ENCODE measurements at regions not wholly inside any gene's neighbourhood (a gene's known extent, or its start where the extent isn't known, plus 50 kb on each side); places are given as distances from the start of the nearest gene placed in this dataset.

- no peak for DNase-seq (ENCODE audit: low spot score)
Measured at GRCh38 chr7:15855525-15856109, 169.1 kb upstream of the MEOX2 start.

DNA sequence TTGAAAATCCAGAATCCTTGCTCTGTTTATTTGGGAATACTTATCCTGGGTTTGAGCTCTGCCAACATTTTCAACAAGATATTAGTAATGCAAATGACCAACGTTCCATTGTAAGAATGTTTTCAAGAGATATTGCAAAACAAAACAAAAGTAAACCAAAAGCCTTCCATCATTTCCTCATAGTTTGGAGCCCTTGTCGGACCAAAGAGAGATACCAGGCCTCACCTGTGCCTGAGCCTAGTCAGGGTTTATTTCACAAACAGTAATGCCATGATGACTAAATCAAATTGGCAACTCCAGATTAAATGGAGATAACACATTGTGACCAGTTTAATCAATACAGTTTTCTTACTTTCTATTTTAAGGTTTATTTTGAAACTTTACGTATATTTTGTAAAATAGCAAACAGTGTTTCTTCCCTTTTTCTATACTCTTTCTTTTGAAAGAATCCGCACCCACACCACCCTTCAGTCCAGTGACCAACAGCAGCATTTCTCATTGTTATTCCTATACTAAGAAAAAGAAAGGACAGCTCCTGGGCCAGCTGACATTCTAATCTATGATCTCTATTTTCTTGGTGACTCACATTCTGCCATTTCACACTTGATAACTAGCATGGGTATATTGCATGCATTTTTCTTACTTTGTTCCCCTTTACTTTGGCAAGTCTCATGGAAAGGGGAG lies 168.5 kb upstream of the MEOX2 start:
- no peak for DNase-seq (ENCODE audit: low spot score)

DNA sequence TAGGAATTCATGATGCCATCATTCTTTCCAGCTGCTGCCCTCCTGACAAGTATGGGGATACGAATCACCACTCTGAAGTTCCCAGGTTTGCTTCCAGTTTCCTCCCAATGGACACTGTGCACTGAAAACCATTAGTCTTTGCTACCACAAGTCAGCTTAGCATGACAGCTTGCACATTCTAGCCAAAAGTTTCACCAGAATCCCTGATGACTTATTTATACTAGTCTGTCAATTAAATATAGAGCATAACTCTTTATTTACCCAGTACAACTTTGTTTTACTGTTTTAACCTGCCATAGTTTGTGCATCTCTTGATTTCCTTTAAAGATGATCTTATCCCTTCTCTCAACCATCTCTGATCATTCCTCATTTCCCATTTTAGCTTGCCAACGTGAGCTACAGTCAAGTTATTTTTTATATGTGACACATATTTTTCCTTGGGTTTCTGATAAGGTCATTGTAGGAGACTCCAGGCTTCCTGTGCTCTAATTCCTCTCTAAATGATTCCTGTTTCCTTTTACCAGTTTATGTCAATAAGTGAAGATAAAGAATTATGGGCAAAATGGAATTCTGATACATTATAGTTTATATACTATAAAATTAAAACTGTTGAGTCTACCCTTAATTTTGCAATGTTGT lies 167.5 kb upstream of the MEOX2 start:
- DNase-seq (ENCODE audit: low spot score) = no peak

DNA sequence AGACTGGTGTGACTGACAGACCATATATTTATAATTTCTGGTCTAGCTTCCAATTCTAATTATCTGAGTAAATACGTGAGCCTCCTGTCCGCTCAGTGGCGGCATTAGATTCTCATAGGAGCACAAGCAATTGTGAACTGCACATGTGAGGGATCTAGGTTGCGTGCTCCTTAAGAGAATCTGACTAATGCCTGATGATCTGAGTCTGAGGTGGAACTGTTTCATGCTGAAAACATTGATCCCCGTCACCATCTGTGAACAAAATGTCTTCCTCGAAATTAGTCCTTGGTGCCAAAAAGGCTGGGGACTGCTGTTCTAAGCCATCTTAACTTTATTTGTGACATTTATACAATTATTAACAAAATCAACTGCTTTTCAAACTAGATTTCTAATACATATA lies 164.7 kb upstream of the MEOX2 start:
- no peak for DNase-seq (ENCODE audit: low spot score)

GRCh38 chr7:15848901-15849300 lies 162.4 kb upstream of the MEOX2 start:
- DNase-seq (ENCODE audit: low spot score) = no peak

- DNase-seq (ENCODE audit: low spot score) = no peak
Measured at GRCh38 chr7:15848362-15848761, 161.9 kb upstream of the MEOX2 start.

DNA sequence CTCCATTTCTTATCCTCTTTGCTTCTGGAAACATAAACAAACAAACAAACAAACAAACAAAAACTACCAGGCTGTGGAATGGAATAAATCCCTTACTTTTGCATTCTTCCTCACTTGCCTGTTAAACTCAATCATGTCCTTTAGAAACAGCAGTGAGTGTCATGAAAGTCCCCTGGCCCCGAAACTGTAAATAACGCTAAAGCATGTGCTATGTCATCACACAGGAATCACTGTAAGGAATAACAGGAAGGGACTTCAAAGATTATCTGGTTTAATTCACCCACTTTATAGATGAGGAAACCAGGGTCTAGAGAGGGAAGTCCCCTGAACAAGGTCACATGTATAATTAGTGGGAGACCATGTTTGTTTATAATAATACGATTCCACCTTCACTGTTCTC lies 159.4 kb upstream of the MEOX2 start:
- no peak for DNase-seq (ENCODE audit: low spot score)

- no peak for DNase-seq (ENCODE audit: low spot score)
Measured at GRCh38 chr7:15845461-15845860, 159.0 kb upstream of the MEOX2 start.

- DNase-seq (ENCODE audit: low spot score) = no peak
Measured at GRCh38 chr7:15839416-15840100, 153.1 kb upstream of the MEOX2 start.

DNA sequence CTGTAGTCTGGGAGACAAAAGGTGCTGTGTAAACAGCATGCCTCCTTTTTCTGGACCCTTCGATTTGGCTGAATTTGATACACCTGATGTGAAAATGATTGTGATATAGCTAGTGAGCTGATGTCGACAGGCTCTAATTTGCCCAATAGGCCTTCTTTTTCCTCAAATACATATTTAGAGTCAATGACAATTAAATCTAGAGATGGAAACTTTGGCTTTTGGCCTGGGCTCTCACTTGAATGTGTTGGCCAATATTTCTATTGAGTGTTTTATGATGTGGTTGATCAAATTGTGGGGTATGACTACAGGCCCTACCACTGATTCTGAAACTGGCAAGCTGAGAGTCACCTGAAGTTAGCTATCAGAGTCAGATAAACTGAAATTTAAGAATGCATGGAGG lies 151.8 kb upstream of the MEOX2 start:
- DNase-seq (ENCODE audit: low spot score) = no peak

DNA sequence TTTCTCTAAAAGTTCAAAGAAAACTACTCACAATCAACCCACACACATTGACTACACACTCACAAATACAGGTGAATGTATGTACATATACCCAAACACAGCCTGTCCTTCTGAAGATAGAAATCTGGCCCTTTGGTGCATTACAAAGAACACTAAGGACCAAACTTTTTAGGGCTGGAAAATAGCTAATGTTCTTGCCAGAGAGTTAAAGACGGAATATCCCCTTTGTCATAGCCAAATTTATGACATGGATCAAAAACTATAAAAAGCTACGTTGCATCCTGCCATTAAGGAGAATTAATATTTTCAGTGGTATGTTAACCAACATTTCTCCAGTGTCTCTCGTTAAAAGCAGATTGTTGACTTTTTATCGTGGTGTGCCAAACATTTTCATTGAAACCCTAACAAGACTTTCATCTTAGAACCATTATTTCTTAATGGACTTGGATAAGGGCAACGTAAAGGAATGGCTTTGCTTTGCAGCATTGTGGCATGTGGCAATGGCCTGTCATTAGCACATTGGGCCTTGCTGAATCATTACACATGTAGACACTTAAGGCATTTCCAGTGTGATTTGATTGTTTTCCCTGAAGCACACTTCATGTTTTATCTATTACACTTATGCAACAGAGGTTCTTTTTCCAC lies 150.9 kb upstream of the MEOX2 start:
- DNase-seq (ENCODE audit: low spot score) = no peak

DNA sequence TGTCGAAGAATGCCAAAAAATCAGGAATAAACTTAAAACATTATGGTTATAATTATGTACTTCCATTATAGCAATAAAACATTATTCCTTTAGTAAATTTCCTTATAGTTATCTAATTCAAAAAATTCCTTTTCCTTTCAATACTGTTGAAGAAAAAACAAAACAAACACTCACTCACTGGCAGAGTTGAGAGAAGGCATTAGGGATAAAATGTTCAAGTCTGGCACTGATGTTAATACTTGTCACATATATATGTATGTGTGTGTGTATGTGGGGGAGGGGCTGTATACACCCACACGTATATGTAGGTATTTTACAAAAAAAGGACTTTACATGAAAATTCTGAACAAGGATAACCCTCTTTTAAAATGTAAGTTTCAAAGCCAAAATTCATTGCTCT lies 150.2 kb upstream of the MEOX2 start:
- DNase-seq (ENCODE audit: low spot score) = no peak

GRCh38 chr7:15836041-15836440 lies 149.6 kb upstream of the MEOX2 start:
- DNase-seq (ENCODE audit: low spot score) = no peak

DNA sequence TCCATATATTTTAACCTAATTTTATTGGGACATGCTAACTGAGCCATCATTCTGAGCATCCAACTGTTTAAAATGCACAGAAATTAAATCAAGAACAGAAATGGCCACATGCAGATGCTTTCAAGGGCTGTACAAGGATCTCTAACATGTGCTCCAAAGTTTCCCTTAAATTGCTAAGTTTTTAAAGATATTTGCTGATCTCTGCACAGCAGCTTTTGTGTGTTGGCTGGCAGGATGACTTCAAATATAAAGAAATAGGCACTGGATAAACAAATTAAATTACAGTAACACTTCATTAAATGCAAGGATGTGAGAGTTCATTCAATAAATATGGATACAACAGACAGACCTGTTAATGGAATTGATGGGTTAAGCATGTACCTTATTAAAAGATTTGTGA lies 148.0 kb upstream of the MEOX2 start:
- no peak for DNase-seq (ENCODE audit: low spot score)

DNA sequence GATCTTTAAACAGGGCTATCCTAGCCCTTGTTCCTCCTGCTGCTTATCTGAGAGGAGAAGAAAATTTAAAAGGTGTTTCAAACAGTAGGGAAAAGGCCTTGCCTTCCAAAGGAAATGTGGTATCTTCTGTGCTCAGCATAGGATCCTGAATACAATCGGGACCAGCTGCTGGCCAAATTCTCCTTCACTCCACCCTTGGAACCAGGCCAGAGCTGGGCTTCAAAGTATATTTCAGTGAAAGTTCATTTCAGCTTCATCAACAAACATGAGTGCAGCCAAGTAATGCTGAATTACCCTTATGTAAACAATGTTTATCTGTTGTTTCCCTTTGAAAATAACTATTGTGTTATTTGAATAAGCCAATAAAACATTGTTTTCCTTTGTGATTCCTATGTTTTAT lies 146.5 kb upstream of the MEOX2 start:
- DNase-seq (ENCODE audit: low spot score) = no peak

- DNase-seq (ENCODE audit: low spot score) = no peak
Measured at GRCh38 chr7:15831606-15832005, 145.1 kb upstream of the MEOX2 start.

- no peak for DNase-seq (ENCODE audit: low spot score)
Measured at GRCh38 chr7:15829691-15830090, 143.2 kb upstream of the MEOX2 start.

- DNase-seq (ENCODE audit: low spot score) = no peak
Measured at GRCh38 chr7:15828881-15829280, 142.4 kb upstream of the MEOX2 start.

GRCh38 chr7:15821484-15822427 lies 135.3 kb upstream of the MEOX2 start:
- DNase-seq (ENCODE audit: low spot score) = no peak

GRCh38 chr7:15820319-15820718 lies 133.8 kb upstream of the MEOX2 start:
- DNase-seq (ENCODE audit: low spot score) = no peak

DNA sequence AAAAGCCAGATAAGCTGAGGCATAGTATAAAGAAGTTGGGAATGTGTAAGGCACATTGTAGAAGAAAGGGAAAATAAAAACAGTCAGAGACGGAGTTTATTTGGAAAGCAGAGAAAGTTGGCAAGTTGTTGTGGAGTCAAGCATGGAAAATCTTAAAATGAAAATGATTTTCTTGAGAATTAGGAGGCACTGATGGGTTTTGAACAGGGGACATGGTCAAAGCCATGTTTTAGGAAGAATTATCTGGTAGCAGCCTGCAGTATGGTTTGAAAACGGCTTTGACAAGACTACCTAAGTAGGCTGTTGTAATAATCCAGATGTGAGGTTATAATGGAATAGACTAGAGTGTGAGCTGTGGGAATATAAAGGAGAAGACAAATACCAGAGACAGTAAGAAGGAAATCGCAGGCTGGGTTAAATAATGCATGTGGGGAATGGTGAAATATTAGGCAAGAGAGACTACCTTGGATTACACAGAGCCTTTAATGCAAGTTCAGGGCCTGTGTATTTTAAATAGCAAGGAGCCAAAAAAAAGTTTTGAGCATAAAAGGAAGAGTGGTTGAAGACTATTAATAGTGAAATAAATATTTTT lies 130.4 kb upstream of the MEOX2 start:
- no peak for DNase-seq (ENCODE audit: low spot score)

Measured in CD4-positive, alpha-beta T cell treated with Interleukin-2 at 100 ng/mL for 4 hours (primary cell).